IPS-NIHi11 (cell line): ENCODE measurements at regions not wholly inside any gene's neighbourhood (a gene's known extent, or its start where the extent isn't known, plus 50 kb on each side); places are given as distances from the start of the nearest gene placed in this dataset.
"Not testable (repeated sequence)": the region's sequence is repeated elsewhere in the genome, so short reads cannot be mapped to it uniquely, and the experiment has no call there.

Experiments used
- DNase-seq: peaks from one replicate; pipeline ENCODE4 v3.0.0; 2012; ENCODE audit warnings: mixed read lengths, low spot score

GRCh38 chr3:193119926-193120325 is 121.1 kb upstream of the PLAAT1 start:
- DNase-seq: no peak

- DNase-seq: no peak
Measured at GRCh38 chr3:193124861-193125260, 116.2 kb upstream of the PLAAT1 start.

GRCh38 chr3:193129607-193130006 is 111.4 kb upstream of the PLAAT1 start:
- no peak for DNase-seq

GRCh38 chr3:193130576-193130975 is 110.4 kb upstream of the PLAAT1 start:
- DNase-seq: no peak

- no peak for DNase-seq
Measured at GRCh38 chr3:193132241-193132640, 108.8 kb upstream of the PLAAT1 start.

GRCh38 chr3:193132964-193133363 is 108.1 kb upstream of the PLAAT1 start:
- DNase-seq: no peak

GRCh38 chr3:193134856-193135255 is 106.2 kb upstream of the PLAAT1 start:
- no peak for DNase-seq

- DNase-seq: peak; percentile 0
Measured at GRCh38 chr3:193140381-193140780, 100.6 kb upstream of the PLAAT1 start.

GRCh38 chr3:193145248-193145647 is 95.8 kb upstream of the PLAAT1 start:
- DNase-seq: peak; percentile 0

- DNase-seq: no peak
Measured at GRCh38 chr3:193148688-193149473, 92.1 kb upstream of the PLAAT1 start.

- DNase-seq: no peak
Measured at GRCh38 chr3:193149998-193150397, 91.0 kb upstream of the PLAAT1 start.

GRCh38 chr3:193155044-193155781 is 85.8 kb upstream of the PLAAT1 start:
- not testable (repeated sequence) for DNase-seq

GRCh38 chr3:193157051-193157450 is 84.0 kb upstream of the PLAAT1 start:
- no peak for DNase-seq

GRCh38 chr3:193165431-193166120 is 75.4 kb upstream of the PLAAT1 start:
- no peak for DNase-seq

GRCh38 chr3:193168931-193169330 is 72.1 kb upstream of the PLAAT1 start:
- no peak for DNase-seq

- DNase-seq: no peak
Measured at GRCh38 chr3:193174140-193174539, 66.9 kb upstream of the PLAAT1 start.

- not testable (repeated sequence) for DNase-seq
Measured at GRCh38 chr3:193179332-193180012, 61.5 kb upstream of the PLAAT1 start.

GRCh38 chr3:193187070-193187722 is 53.8 kb upstream of the PLAAT1 start:
- DNase-seq: no peak

GRCh38 chr3:193190146-193190786 is 50.8 kb upstream of the PLAAT1 start:
- DNase-seq: peak; percentile 86
